ENCODE measurements at regions not wholly inside any gene's neighbourhood (a gene's known extent, or its start where the extent isn't known, plus 50 kb on each side); places are given as distances from the start of the nearest gene placed in this dataset.
"Not testable (repeated sequence)": the region's sequence is repeated elsewhere in the genome, so short reads cannot be mapped to it uniquely, and the experiment has no call there.

GRCh38 chrX:8025705-8026104, 98.5 kb upstream of the PNPLA4 start:
- DNase-seq: no peak

DNA sequence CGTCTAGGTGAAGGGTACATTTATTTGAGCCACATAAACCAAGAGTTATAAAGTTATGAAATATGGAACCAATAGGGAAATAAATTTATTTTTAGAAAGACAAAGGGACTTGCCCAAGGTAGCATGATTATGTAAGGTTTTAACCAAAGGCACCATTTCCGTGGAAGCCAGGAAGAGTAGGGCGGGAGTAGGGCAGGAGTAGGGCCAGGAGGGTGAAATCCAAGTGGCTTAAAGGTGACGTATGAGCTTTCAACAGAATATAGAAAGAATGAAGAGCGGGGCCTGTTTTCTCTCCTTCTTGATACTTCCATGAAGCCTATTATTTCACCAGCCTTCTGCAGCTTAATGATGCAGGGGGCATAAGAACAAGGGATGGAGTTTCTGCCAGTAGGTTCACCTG, 91.7 kb upstream of the PNPLA4 start:
- no peak for DNase-seq

DNA sequence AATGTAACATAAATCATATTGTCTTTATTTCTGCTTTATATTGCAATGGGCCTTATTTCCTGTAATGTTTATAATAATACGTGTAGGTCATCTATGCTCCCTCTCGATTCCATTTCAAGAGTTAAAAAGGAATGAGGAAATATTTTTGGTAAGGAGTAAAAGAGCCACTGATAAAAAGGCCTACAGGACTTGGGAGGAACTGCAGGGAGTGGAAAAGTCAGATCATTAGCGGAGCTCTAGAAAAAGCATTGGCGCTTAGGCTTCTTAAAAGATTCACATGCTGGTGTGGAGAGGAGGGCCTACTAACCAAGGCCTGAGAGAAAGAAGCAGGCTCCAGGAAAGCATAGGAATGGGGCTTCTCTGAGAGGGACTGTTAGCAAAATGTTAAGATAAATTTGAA, 82.9 kb upstream of the PNPLA4 start:
- DNase-seq: no peak

DNA sequence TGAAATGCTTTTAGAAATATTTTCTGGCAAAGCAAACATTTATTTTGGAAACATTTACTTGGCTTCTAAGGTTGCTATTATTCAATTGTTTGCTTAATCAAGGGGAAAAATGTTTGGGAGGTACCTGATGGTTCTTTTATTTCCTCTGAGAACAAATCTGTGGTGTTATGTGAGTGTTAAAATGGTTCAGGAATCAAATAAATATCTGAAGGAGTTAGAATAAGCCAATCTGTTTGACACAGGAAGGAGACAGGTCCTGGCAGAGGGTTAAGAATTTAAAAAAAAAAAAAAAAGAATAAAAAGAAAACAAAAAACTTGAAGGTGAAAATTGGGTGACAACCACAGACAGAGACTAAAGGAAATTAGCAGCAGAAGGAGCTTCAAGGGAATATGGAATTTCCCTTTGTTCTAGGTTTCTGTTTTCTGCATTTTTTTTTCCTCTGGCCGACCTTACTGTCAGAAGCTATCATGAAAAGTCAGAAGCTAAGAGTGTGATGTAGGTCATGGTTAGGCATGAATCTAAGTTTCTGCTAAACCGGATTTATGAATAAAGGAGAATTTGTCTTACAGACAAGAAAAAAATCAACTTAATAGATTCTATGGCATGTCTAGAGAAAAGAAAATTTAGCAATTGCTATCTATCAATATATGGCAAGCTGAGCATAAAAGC, 78.6 kb upstream of the PNPLA4 start:
- no peak for DNase-seq

GRCh38 chrX:8003147-8003883, 76.1 kb upstream of the PNPLA4 start:
- no peak for DNase-seq

DNA sequence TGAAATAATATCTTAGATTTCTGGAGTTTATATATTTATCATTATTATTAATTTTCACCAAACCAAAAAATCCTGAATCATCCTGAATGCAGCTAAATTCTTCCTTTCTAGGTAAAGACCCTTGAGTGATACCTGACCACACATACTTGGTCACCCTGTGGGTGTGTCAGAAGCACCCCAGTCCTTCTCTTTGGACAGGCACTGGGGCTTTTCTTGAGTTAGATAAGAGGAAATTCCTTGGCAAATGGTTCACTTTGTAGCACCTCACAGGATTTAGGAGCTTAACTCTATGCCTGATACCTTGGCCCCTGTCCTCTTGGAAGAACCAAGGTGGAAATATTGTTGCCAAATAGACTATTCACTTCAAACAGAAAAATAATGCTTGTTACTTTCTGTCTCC, 69.6 kb upstream of the PNPLA4 start:
- no peak for DNase-seq

GRCh38 chrX:7996414-7996813, 69.2 kb upstream of the PNPLA4 start:
- no peak for DNase-seq

DNA sequence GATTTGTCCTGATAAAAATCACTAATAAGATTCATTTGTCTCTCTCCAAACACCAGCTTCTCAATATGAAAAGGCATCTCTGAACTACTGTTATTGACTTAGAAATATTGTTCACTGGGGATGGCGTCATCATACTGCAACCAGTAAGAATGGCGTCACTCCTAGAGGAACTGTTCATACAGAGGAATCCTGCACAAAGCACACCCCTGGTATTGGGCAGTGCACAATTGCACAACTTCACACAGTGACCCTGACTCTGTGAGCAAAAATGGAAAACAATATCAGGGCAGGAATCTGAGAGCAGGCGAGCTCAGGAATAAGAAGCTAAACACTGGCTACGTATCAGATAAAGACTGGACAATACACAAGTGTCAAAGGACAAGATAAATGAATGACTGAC, 66.7 kb upstream of the PNPLA4 start:
- DNase-seq: no peak

DNA sequence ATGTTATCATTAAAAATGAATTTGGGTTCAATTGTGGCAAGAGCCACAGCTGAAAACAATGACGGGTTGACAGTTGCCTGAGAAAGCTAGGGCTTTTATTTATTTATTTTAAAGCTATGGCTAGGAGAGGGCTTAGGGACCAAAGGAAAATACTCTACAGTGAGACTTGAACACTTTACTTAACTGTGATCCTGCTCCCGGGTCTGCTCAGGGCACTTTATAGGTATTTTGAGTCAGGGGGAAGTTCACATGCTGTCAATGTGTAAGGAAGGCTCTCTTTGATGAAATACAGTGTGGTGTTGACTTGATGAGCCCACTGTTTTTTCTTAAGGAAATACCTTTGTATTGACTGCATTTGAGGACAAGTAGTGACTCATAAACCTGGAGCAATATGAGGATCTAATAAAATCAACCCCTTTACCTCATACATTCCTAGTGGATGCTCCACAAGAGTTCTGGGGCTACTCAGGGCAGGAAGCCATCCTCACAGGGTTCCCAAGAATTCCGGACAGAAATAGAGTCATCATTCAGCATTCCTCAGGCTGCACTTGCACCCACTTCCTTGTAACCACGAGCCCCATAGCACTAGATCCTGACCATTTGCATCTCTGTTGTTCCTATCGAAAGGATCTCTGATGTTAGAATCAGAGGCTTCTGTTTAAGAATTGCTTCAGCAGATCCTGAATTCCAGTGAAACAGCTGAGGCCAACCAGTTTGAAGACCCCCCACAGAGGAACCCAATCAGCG, 61.0 kb upstream of the PNPLA4 start:
- not testable (repeated sequence) for DNase-seq

GRCh38 chrX:7987160-7988012, 60.2 kb upstream of the PNPLA4 start:
- no peak for DNase-seq

DNA sequence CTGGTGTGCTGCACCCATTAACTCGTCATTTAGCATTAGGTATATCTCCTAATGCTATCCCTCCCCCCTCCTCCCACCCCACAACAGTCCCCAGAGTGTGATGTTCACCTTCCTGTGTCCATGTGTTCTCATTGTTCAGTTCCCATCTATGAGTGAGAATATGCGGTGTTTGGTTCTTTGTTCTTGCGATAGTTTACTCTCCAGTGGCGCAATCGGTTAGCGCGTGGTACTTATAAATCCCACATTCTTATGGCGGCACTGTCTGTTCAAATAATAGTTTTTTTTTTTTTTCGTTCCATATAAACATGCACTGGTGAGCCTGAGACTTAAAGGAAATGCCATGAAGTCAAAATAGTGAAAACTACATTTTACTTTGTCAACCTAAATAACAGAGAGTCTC, 59.5 kb upstream of the PNPLA4 start:
- DNase-seq: not testable (repeated sequence)

DNA sequence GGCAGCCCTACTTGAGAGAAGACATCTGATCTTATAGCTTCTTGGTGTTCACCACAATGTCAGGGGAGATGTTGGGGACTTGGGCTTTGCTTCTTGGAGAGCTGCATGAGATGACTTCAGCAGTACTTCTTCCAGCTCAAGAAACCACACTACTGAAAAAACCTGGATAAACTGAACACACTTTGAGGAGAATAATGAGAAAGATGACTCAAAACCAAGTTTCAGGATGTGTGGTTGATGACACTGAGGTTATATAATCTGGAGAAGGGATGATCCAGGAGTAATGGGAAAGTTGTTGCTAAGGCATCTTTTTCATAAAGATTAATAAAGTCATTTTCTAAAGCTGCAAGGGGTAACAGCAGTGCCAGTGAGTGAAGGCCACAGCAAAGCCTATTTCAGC, 58.4 kb upstream of the PNPLA4 start:
- DNase-seq: no peak

GRCh38 chrX:7983581-7983980, 56.4 kb upstream of the PNPLA4 start:
- DNase-seq: no peak
